ENCODE measurements at regions not wholly inside any gene's neighbourhood (a gene's known extent, or its start where the extent isn't known, plus 50 kb on each side); places are given as distances from the start of the nearest gene placed in this dataset.

GRCh38 chr18:42401131-42401673 is 446.2 kb downstream of the PIK3C3 start:
- DNase-seq (ENCODE audit: low read depth) = no peak

GRCh38 chr18:42404151-42404550 is 449.1 kb downstream of the PIK3C3 start:
- no peak for DNase-seq (ENCODE audit: low read depth)

GRCh38 chr18:42409005-42409404 is 454.0 kb downstream of the PIK3C3 start:
- no peak for DNase-seq (ENCODE audit: low read depth)

GRCh38 chr18:42412281-42412680 is 457.2 kb downstream of the PIK3C3 start:
- no peak for DNase-seq (ENCODE audit: low read depth)

- no peak for DNase-seq (ENCODE audit: low read depth)
Observed at GRCh38 chr18:42412896-42413295, 457.9 kb downstream of the PIK3C3 start.

GRCh38 chr18:42413870-42414269 is 458.8 kb downstream of the PIK3C3 start:
- peak; percentile 52 for DNase-seq (ENCODE audit: low read depth)

GRCh38 chr18:42414756-42415454 is 459.9 kb downstream of the PIK3C3 start:
- peak; percentile 82 for DNase-seq (ENCODE audit: low read depth)

- no peak for DNase-seq (ENCODE audit: low read depth)
Observed at GRCh38 chr18:42417189-42417588, 462.2 kb downstream of the PIK3C3 start.

- DNase-seq (ENCODE audit: low read depth) = no peak
Observed at GRCh38 chr18:42418121-42418520, 463.1 kb downstream of the PIK3C3 start.

GRCh38 chr18:42425025-42425424 is 470.0 kb downstream of the PIK3C3 start:
- no peak for DNase-seq (ENCODE audit: low read depth)

- DNase-seq (ENCODE audit: low read depth) = no peak
Observed at GRCh38 chr18:42426496-42427015, 471.5 kb downstream of the PIK3C3 start.

GRCh38 chr18:42429196-42429595 is 474.2 kb downstream of the PIK3C3 start:
- DNase-seq (ENCODE audit: low read depth) = no peak

GRCh38 chr18:42436222-42436765 is 481.3 kb downstream of the PIK3C3 start:
- DNase-seq (ENCODE audit: low read depth) = no peak

GRCh38 chr18:42437001-42437400 is 482.0 kb downstream of the PIK3C3 start:
- no peak for DNase-seq (ENCODE audit: low read depth)

GRCh38 chr18:42437646-42438045 is 482.6 kb downstream of the PIK3C3 start:
- DNase-seq (ENCODE audit: low read depth) = peak; percentile 27

GRCh38 chr18:42442656-42443055 is 487.6 kb downstream of the PIK3C3 start:
- DNase-seq (ENCODE audit: low read depth) = no peak

- DNase-seq (ENCODE audit: low read depth) = no peak
Observed at GRCh38 chr18:42444349-42444748, 489.3 kb downstream of the PIK3C3 start.

- no peak for DNase-seq (ENCODE audit: low read depth)
Observed at GRCh38 chr18:42445359-42445758, 490.3 kb downstream of the PIK3C3 start.

GRCh38 chr18:42446195-42446594 is 491.2 kb downstream of the PIK3C3 start:
- DNase-seq (ENCODE audit: low read depth) = peak; percentile 49

- no peak for DNase-seq (ENCODE audit: low read depth)
Observed at GRCh38 chr18:42447688-42448087, 492.7 kb downstream of the PIK3C3 start.

GRCh38 chr18:42458226-42458625 is 503.2 kb downstream of the PIK3C3 start:
- DNase-seq (ENCODE audit: low read depth) = no peak

- DNase-seq (ENCODE audit: low read depth) = no peak
Observed at GRCh38 chr18:42459873-42460272, 504.8 kb downstream of the PIK3C3 start.

GRCh38 chr18:42471885-42472284 is 516.9 kb downstream of the PIK3C3 start:
- no peak for DNase-seq (ENCODE audit: low read depth)

GRCh38 chr18:42473611-42474010 is 518.6 kb downstream of the PIK3C3 start:
- no peak for DNase-seq (ENCODE audit: low read depth)
